Activated naive CD4-positive, alpha-beta T cell treated with anti-CD3 and anti-CD28 coated beads, Interleukin-2, amount 50 U/mL, for 16 hours (primary cell): ENCODE measurements at regions not wholly inside any gene's neighbourhood (a gene's known extent, or its start where the extent isn't known, plus 50 kb on each side); places are given as distances from the start of the nearest gene placed in this dataset.

Experiments
- DNase-seq: peaks from one replicate; pipeline ENCODE4 v3.0.0-alpha.2; 2020

DNA sequence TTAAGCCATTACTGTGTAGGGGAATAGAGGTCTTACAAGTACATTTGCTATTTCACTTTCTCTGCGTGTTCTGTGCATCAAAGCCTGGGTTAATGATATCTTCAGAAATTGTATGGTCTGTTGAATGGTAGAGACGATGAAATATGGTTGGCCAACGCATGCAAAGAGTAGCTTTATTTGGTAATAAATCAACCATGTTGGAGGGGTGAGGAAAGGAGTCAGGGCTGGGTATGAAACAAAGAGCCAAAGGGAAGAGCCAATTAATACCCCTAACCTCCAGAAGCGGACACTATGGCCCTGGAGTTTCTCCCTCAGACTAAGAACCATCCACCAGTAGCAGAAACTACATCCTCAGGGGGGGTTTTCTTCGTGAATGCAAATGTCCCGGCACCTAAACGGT lies 1974.0 kb upstream of the WWC1 start:
- no peak for DNase-seq

DNA sequence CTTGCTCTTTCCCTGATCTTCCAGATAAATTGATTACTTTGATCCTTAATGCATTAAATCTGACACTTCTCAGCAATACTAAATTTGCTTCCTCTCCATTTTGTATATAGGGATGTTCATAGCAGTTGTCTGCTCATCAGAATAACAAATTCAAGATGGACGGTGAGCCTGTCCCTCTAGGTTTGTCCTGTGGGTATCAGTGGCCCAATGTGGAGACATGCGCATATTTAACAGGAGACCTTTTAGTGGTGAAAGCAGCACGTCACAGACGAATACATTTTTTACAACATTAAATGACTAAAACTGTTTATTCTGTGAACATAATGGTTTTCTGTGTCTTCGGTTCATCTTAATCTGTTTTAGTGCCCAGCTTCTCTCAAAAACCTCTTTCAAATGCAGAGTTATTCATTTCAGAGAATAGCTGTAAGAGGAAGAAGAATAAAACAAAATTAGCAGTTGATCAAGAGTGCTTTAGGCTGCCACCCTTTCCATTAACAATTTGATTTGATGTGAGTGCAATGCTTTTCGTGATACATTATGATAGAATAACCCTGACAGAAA lies 1970.4 kb upstream of the WWC1 start:
- no peak for DNase-seq

DNA sequence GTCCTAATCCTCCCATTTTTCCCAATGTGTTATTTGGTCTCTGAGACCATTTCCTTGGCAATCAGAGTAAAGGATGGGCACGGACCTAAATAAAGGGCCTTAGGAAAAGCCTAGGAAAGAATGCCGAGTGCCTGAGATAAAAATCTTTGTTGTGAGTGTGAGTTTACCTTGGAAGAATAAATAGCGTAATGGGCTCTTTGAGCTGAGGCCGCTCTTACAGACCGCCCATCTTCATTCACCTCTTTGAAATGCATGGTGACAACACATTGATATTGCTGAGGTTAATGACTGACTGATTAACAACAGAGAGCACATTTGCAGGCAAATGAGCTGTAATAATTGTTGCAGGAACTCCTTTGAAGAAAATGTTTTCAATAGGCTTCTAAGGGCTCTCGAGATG lies 1967.1 kb upstream of the WWC1 start:
- DNase-seq = no peak

DNA sequence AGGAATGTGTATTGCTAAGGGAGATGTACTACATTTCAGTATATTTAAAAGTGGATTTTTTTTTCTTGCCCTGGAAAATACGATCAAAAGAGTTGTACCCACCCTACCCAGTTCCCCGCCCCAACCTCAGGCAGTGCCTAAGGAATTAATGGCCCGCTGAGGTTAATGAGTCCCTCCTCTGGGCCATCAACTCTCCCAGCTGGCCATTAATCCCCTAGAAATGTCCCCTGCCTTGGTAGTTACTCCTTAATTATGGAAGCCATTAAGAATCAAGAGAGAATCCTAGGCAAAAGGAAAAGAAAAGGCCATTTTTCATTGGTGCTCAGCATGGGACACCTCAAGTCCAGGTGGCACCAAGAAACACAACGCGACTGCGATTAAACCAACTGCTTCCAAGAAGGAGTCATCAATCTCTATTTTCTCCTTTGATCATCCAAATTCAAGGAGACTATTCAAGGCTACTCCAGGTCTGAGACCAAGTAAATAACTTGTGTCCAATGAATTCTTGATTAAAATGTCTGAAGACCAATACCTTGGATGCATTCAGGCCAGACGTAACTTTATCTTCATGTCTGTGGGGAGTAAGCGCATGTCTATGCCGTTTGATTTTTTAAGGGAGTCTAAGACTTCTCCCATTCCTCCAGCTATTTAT lies 1962.2 kb upstream of the WWC1 start:
- DNase-seq = no peak

DNA sequence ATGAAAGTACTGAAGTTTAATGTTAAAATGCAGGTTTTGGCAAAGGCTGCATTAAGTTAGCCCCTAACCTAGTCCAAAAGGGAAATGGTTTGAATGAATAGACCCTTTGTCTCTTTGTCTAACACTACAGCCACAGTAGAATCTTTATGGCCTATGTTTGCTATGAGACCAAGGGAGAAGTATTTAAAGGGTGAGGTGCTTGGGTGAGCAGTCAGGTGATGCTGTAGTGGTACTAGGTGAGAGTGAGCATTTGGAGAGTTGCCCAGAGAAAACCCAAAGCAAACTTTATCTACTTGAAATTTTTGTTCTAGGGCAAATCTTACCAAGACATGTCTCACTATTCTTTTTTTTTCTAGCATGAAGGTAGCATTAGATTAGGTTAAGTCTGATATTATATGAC lies 1961.4 kb upstream of the WWC1 start:
- no peak for DNase-seq

DNA sequence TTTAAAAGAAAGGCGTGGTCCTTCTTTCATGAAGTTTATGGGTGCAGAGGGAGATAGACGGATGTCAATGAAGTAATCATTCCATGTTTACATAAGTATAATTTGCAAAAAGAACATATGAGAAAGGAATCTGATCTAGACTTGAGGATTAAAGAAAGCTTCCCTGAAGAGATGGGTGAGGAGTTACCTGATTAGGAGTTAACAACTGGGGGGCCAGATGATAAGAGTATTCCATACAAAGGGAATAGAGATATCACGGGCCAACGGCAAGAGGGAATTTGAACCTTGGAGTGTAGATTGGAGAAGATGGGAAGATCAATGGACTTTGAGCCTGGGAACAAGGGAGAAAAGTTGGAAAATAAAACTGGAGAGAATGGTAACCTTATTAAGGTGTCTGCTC lies 1959.9 kb upstream of the WWC1 start:
- DNase-seq = no peak

DNA sequence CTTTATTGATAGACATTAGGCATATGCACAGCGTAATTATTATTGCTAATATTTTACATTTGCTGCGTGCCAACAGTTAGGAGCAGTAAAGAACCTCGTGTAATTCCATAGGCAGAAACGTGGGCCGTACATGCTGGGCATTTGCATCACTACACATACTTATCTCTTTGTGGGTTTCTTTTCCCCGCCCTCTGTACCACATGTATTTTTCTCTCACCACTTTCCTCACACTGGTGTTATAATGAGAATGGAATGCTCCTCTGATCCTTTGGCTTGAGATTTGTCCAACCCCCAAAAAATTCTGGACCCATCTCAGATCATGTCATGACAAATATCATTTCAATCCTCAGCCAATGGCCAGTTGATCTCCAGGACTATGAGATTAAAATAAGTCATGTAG lies 1952.6 kb upstream of the WWC1 start:
- no peak for DNase-seq

DNA sequence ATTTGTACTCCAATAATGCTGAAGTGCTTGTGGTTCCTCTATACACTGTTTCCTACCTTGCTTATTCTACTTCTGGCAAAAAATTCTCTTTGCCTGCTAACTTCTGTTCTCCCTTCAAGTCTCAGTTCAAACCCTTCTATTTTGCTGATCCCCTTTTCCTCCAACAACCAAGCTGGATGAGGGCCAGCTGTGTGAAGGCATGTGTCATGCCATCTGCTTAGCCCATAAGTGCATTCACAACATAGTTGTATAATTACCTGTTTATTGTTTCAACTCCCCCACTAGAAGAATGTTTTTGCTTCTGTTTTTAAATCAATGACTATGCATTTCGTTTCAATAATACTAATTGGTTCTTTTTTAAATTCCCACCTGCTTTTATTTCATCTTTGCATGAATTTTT lies 1951.4 kb upstream of the WWC1 start:
- DNase-seq = no peak

DNA sequence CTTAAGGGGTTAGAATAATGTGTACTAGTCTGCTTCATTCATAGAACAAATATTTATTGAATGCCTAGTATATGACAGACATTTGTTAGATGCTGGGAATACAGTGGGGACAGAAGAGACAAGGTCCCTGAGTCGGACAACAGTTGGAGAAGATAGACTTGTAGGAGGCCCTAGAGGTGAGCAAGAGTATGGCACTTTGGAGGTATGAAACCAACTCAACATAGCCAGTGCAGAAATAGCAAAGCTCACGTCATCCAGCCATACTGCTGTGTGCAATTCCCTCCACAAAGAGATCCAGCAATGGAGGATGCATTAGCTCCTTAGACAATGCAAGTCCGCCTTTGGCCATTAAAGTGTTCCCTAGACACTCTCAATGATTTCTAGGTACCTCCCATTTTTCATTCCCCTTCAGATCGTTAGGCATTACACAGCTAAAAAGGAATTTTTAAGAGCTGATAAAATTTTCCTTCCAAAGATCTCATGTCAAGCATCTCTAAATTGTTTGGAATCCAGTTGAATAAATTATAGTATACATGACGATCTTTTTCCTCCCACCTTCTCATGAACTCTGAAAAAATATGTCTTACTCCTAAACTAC lies 1949.6 kb upstream of the WWC1 start:
- DNase-seq = no peak

DNA sequence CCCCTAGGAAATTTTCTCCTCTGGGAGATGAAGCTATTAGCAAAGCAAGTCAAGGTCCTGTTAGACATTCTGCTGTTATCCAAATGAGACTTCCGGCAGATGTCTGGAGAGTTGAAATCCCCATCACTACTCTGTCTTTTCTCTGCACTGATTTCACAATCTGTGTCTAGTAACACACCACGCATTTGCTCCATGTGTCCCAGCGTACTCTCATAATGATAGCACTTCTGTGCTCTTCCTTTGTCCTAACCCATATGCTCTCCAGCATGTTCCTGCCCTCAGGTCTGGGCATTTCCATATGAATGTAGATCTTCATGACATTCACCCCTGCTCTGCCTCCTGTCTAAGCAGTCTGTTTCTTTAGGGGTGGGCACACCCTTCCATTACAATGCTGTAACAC lies 1949.0 kb upstream of the WWC1 start:
- DNase-seq = no peak

DNA sequence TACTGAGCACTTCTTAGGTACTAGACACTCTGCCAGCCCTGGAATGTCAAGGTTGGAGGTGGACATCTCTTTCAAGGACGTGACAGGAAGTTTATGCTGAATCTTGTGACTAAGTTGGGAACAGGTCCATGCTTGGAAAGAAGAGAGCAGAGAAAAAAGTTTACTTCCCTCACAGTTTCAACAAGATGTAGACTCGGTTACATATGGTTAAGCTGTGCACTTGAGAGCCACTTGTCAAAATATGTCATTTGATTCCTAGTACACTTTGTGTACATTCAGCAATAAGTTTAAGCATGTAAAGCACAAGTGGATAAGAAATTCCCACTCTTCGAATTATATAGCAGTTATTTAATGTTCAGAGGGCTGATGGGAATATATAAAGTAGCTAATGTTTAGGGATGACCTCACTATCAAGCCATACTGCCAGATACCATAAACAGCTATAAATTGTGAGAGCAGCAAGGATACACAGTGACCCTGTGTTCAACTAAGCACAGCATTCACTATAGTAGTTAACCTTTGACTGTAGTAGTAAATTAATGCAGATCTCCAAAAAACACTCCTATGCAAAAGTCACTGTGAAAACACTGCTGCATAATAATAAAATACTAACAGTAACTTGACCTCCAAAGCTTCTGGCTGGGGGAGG lies 1944.6 kb upstream of the WWC1 start:
- DNase-seq = no peak

DNA sequence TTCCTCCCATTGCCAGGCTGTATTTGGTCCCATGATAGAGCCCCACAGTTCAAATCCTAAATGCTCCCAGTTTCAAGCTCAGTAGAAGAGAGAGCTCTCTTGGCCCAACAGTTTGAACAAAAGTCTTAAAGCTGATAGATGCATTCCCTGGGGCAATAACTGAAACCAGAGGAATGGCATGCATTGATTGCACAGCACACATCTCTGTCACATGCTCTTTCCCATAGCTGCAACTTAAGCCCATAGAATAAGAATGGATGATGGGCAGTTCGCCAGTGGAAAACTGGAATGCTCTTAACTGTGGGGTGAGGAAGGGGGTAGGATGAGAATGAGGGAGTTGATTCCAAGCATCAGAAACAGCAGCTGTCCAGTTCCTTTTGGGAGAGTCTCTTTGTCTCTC lies 1942.4 kb upstream of the WWC1 start:
- no peak for DNase-seq

DNA sequence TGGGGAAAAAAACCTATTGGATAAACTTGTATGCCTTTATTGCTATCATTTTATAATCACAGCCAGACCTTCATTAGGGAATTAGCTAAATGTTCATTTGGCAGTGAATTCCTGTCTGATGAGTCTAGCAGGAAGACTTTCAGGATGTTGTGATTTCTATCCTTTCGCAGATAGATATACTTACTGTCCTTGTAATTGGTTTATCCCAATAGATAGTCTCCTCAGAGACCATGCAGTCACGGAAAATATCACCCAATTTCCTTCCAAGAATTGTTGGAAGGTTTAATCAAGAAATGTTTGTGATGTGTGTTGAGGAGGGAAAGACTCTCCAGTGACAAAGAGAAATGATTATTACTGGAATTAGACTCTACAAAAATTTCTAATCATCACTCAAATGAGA lies 1937.9 kb upstream of the WWC1 start:
- no peak for DNase-seq

DNA sequence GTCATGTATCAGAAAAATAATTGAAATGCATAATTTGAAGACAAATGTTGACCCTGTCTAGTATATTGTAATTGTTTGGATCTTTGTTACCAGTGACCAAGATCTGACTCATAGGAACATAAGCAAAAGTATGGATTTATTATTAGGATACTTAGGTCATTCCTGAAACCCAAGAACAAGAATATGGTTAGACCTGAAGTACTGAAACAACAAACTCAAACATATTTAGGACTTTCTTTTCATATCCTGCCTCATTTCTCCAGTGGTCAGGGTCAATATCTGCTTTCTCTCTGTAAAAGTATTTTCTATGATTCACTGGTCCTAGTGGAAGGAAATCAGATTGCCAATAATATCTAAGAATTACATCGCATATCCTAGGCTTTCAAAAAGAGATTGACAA lies 1937.1 kb upstream of the WWC1 start:
- no peak for DNase-seq

DNA sequence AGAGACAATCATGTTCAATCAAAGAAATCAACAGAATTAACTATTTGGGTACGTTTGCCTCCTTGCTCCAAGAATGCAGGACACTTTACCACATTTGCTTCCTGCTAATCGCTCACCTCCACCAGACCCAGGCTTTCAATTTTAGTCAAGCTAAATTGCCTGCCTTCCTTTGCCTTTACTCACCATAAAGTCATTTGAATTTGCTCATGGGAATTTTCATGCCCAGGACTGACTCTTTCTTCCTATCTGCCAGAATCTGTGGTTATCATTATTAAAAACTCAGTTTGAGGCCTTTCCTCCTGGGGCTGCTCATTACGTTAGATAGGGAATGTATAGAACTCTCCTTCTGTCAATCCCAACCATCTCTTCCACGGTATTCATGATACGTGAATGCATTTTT lies 1935.3 kb upstream of the WWC1 start:
- no peak for DNase-seq

DNA sequence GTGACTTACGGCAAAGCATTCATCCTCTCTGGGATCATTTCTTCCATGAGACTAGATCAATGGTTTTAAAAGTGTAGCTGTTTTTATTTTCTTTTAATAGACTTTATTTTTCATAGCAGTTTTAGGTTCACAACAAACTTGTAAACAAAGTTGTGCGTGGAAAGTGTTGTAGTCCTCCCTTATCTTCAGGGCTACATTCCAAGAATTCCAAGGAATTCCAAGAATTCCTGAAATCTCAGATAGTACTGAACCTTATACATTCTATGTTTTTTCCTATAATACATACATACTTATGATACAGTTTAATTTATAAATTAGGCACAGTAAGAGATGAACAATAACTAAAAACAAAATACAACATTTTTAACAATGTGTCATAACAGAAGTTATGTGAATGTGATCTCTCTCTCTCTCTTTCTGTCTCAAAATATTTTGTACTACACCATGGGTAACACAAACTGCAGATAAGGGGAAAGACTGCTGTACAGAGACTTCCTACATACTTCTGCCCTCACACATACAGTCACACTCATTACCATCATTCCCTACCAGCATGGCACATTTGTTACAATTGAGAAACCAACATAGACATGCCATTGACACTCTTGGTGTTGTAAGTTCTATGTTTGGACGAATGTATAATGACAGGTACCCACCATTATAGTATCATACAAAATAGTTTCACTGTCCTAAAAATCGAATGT lies 1933.2 kb upstream of the WWC1 start:
- DNase-seq = no peak

DNA sequence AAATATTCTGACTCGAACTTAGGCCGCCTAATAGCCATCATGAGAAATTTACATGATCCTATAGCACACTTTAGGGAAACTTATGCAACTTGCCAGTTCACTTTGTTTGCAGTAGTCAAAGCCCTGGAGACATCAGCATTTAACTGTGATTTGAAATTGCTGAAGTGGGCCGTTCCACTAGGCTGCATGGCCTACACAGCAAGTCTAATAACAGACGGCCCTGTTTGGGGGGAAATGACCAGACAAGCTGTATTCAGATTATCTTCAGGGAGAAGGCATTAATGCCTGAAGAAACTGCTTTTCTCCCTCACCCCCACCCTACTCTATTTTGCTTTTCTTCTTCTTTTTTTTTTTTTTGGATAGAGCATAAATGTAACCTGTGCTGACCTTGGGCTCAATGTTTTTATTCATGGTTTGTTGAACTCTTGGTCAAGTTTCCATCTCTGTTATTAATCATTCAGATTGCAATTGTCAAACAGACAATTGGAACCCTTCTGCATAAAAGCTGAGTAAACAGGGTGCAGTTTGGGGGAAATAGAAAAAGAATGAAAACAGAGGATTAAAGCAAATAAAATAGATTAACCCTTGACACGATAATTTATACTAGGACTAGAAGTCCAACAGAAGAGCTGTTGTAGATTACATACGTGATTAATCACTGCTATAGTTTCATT lies 1928.2 kb upstream of the WWC1 start:
- DNase-seq = no peak

DNA sequence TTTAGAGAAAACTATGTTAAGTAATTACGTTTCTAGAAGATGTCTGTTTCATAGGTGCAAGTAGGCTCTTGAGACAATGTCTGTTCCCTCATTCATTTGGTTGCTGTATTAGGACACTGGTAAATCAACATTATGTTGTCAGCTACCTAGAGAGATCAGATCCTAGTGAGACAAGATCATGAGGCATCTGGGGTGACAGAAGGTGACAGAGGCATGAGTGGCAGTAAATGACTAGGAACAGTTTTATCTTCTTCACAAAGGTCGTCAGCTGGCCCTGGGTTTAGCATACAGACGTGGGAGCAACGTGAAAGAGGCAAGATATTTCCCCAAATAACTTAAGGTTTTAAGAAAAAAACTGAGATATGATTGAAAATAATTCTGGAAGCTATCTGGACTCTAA lies 1926.3 kb upstream of the WWC1 start:
- no peak for DNase-seq

DNA sequence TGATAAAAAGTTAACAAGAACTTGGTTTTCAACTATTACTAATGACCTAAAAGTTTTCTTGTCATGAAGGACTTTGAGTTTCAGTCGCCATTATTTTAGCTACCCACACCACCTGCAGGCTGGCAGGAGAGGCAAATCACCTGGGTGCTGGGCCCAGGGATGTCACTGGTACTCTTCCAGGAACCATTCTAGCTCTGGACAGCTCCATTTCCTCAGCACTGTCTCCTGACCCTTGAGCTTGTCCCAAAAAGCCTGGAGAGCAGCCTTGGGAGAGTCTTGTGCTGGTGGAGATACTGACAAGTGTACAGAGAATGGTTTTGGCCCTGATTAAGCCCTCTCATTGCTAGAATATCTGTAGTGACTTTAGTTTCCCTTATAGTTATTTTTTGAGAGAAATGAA lies 1924.1 kb upstream of the WWC1 start:
- DNase-seq = no peak

DNA sequence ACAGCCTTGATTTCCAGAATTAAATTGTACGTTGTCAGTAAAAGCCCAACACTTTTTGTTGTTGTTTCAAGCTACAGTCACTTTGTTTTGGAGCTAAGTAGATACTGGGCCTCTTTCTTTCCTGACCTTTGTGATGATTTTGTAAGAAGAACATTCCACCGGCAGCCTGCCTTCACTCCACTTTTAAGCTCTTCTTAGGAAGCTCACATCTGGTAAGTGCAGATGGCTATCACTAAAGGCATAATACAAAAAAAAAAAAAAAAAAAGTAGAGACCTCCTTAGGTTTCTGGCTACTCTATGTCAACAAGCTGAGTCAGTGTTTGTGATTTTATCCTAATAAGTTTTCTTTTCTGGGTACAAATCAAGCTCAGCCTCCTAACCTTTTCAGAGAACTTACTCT lies 1922.1 kb upstream of the WWC1 start:
- DNase-seq = no peak

DNA sequence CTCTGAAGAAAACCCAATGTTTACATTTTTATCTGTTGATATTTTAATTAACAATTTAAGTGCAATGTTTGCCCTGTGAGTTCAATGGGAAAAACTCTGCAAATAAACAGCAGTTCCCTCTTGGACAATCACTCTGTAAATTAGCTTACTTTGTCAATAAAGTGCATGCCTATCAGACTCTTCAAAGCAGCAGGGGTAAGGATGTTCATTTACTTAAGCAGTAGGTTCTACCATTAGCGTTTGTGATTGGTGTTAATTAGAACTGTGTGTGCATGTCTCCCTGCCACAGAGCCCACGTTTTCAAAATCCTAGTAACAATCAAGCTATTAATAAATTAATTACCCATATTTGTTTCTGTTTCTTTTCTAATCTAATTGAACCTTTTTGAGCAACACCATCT lies 1921.6 kb upstream of the WWC1 start:
- DNase-seq = no peak

DNA sequence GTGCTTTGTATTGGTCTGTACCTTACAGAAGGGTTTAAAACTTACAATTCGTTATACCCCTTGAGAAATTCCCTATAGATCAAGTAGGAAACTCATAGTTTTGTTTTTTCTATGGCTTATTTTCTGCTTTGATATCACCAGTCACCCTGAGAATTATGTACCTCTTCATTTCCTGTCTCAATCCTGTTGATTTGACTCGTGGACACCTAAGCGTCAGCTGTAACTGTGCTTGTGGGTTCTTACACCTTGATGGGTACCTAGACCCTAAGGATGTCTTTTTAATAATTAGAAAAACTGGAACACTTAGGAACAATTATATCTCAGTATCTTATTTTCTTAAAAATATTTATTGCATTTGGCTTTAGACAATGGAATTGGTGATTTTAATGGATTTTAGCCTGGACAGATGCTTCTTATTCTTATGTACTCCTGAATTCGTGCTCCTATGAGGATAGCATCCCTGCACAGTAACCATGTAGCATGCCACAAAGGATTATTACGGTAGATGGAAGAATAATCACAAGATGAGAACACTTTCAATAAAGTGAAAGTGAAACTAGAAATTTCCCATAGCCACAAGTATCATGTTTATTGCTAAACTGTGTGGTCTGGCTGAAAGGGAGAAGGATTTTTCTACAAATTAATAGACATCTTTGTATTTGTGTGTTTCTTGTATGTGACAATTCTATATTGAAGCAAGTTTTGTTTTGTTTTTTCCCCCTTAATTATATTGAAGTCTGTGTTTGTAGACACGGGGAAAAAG lies 1920.3 kb upstream of the WWC1 start:
- no peak for DNase-seq

DNA sequence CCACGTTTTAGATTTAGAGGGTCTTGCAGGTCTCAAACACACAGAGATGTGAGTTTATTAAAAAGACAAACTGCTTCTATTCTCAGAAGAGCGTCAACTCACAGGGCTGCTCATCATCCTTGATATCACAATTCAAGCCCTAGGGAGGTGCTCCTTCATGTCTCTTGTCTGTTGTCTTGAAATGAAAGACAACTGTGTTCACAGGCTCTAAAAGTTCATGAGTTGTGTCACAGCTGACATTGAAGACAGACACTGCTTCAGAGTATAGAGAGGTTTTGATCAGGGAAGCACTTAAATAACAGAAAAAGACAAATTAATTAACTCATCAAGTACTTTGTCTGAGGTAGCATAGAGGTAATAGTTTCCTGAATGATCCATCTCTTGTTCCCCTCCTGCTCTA lies 1917.6 kb upstream of the WWC1 start:
- no peak for DNase-seq
